Kidney capillary endothelial cell (primary cell): ENCODE measurements at regions not wholly inside any gene's neighbourhood (a gene's known extent, or its start where the extent isn't known, plus 50 kb on each side); places are given as distances from the start of the nearest gene placed in this dataset.
A peak's percentile ranks its signal among the peaks of the same experiment; 100 is the strongest.
"Not testable (repeated sequence)": the region's sequence is repeated elsewhere in the genome, so short reads cannot be mapped to it uniquely, and the experiment has no call there.

Source experiments
- DNase-seq: peaks from one replicate; pipeline ENCODE4 v3.0.0-alpha.2; 2018; ENCODE audit warnings: low spot score

DNA sequence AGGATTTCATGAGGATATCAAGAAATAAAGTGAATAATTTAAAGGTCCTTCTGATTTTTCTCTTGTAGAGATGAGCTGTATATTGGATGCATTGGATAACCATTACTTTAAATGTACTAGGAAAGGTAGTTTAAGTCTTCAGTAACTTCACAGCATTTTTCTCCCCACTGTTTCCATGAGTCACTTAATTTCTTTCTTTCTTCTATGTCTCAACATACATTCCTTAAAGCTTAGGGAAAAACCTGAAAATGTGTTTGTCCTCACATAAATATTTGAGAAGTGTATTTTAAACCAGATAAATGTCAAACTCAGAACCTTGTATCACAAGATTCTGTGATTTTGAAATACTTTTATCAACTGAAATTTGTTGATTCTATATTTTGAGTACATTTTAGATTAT, 1970.2 kb upstream of the FLRT2 start:
- DNase-seq: no peak

DNA sequence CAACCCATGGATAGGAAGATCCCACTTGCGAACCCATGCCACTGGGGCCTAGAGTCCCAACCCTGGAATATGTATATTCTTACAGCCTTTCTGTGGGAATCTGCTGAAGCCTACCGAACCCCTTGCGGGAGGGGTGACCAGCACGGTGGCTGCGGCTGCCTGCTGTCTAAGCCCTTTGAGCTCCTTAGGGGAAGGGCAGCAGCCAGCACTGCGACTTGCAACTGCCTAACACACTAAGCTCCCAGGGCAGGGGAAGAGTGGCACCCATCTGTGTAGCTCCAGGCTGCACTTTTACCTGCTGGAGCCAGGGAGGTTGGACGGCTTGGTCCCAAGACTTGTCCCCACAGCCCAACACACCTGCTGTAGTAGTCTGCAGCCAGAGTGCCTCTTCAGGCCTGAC, 1968.7 kb upstream of the FLRT2 start:
- no peak for DNase-seq

DNA sequence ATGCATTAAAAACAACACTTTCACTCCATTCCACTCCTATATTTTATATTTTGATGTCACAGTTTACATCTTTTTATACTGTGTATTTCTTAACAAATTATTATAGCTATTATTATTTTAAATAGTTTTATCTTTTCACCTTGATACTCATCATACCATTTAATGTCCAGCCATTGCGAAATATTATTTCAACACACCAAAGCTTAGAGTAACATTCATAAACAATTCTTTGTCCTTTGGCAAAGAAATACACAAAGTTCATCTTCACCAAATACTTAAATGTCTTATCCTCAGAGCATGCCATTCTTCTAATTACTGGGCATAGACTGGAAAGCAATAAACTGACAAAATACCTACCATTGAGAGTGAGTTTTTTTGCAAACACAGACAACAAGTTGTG, 1963.4 kb upstream of the FLRT2 start:
- DNase-seq: no peak

DNA sequence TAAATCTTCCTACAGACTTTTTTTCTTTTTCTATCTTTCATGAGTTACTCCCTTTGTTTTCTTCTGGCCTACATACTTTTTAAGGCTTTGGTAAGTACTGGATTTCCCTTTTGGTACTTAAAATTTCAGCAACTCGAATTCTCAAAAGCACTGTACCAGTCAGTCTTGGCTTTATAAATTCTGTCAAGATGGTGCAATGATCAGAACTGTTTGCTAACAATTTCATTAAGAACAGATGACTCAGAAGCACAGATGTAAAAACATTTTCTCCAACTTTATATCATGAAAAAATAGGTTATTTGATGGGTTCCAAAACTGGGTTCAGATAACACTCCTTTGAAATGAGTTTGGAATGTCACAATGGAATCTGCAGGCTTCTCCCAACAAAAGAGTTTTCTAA, 1961.8 kb upstream of the FLRT2 start:
- DNase-seq: no peak

DNA sequence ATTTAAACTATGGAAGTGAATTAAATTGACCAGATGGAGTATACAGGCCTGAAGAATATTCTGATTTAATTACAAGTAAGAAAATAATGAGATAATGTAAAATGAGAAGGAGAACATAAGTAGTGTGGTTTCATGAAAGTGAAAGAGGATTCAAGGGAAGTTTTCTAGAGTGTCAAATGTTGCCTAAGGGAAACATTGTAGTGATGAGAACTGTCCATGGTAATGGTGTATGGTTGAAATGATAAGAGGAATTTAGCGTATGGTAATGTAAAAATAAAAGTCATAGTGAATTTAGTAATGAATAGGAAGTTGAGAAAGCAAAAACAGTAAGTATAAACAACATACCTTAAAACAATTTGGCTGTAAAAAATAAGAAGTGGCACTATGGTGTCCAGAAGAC, 1954.6 kb upstream of the FLRT2 start:
- no peak for DNase-seq

DNA sequence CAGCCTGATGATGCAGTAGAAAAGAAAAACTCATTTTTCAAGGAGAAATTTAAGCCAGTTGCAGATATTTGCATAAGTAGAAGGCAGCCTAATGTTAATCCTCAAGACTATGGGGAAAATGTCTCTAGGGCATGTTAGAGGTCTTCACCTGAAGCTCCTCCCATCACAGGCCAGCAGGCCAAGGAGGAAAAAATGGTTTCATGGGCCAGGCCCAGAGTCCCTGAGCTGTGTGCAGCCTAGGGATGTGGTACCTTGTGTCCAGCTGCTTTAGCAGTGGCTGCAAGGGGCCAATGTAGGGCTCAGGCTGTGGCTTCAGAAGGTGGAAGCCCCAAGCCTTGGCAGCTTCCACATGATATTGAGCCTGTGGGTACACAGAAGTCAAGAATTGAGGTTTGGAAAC, 1946.7 kb upstream of the FLRT2 start:
- DNase-seq: no peak

DNA sequence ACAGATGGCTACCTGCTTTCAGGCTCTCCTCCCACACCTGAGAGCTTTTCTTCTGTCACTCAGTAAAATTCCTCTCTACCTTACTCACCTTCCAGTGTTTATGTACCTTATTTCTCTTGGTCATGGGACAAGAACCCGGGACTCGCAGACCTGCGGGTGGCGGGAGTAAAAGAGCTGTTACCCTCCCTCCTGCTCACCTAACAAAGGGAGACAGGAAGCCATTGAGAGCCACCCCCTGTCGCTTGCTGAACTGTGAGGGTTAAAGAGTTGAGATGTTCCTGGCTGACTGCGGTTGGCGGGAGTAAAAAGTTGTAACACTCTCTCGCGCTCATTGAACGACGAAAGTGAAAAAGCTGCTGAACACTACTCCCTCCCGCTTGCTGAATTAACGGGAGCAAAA, 1935.1 kb upstream of the FLRT2 start:
- no peak for DNase-seq

DNA sequence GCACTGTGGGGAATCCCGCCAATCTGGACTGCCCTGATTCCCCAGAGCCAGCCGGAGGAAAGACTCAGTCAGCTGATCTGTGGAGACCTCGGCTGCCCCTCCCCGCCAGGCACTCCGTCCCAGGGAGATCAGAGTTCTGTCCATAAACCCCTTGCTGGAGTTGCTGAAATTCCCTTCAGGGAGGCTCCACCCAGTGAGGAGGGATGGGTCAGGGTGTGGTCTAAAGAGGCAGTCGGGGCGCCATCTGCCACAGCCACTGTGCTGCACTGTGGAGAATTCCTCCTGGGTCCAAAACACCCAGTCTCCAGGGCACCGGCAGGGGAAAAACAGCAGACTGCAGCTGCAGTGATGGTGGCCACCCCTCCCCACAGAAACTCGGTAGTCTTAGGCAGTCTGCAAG, 1922.3 kb upstream of the FLRT2 start:
- no peak for DNase-seq

DNA sequence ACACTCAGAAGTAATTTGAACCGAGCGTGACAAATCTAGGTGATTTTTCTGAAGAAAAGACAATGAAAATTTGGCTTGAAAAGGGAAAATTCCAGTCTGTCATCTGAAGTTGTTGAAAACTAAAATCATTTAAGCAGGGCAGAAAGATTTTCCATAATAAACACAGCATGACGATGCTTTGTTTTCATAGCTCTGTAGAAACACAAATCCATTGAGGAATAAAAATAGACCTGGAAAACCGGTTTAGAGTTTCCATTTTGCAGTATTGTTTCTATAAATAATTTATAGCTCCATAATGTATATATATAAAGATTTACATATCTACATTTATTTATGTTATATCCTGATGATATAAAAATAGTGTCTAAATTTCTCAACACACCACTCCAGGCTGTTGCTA, 1918.5 kb upstream of the FLRT2 start:
- DNase-seq: no peak

DNA sequence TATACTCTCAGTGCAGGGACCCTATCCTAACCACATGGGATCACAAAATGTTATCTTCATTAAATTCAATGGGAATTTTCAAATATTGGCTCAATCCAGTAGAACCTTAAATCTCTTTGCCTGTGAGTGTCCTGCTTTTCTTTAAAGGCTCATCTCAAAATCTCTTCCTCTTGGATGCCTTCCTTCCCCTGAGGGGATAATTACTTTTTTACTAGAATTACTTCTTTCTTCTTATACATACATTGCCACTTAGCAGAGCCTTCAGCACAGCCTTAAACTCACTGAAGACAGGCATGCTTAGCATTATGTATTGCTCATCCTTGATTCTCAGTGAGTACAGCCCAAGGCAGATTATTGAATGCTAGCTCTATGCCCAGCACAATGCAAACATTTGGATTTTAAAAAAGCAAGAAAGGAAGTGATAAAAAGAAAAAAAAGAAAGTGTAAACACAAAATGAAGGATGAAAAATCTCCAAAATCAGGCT, 1918.0 kb upstream of the FLRT2 start:
- DNase-seq: no peak

DNA sequence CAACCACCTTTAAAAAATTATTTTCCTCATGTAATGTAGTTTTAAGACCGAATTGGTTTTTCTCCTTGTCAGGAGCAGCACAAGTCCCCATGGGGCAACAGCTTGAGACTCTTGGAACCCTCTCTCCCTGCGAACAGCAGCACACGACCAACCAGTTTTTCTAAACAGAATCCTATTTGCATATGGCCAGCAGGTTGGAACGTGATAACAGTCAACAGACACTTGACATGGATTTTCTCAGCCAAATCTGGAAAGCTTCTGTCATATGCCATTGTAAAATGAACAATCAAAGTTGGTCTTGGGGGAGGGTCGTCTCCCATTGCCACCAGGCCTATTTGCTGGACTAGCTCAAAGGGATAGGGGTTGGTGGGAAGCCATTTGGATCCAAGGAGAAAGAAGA, 1915.0 kb upstream of the FLRT2 start:
- no peak for DNase-seq

DNA sequence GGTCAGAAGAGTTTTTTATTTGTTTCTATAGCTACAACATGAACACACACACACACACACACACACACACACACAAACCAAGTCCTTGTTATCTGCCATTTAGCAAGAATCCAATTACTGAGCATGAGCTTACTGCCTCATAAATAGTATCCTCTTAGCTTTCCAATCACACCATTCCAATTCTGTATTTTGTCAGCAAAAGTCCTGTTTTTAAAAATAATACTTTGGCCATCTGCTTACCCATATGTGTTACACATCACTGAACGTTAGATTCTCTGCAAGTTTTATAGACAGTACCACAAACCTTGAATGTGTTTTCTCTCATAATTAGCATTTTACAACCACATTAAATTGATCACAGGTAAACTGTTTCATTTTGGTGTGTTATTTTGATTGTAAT, 1905.4 kb upstream of the FLRT2 start:
- no peak for DNase-seq

DNA sequence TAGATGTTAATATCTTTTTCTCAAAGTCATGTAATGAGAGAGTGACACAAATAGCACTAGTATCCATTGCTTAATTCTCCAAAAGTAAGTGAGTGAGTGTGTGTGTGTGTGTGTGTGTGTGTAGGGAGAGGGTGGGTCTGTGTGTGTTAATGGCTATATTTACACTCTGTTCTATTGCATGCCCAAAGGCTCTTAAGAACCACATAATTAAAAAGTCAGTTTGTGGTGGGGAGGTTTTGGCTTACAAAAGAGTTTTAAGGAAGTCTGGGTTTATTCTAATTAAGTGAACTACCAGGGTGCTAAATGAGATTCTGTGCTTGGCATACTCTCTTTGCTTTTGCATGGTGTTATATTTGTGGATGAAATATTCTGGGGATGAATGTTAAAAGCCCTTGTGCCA, 1897.6 kb upstream of the FLRT2 start:
- no peak for DNase-seq

DNA sequence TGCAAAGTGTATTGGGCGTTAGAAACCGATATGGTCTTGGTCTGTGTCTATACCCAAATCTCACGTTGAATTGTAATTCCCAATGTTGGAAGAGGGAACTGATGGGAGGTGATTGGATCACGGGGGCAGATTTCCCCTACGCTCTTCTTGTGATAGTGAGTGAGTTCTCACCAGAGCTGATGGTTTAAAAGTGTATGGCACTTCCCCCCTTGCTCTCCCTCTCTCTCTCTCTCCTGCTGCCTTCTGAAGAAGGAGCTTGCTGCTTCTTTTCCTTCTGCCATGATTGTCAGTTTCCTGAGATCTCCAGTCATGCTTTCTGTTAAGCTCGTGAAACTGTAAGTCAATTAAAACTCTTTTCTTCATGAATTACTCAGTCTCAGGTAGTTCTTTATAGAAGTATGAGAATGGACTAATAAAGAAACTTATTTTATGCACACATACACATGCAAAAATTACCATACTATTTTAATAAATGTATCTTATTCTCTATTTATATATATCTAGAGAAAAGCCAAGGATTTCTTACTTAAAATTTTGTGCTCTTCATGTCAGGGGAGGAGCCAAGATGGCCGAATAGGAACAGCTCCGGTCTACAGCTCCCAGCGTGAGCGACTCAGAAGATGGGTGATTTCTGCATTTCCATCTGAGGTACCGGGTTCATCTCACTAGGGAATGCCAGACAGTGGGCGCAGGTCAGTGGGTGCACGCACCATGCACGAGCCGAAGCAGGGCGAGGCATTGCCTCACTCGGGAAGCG, 1891.0 kb upstream of the FLRT2 start:
- no peak for DNase-seq

DNA sequence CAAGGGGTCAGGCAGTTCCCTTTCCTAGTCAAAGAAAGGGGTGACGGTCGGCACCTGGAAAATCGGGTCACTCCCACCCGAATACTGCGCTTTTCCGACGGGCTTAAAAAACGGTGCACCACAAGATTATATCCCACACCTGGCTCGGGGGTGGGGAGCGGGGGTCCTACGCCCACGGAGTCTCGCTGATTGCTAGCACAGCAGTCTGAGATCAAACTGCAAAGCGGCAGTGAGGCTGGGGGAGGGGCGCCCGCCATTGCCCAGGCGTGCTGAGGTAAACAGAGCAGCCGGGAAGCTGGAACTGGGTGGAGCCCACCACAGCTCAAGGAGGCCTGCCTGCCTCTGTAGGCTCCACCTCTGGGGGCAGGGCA, 1890.5 kb upstream of the FLRT2 start:
- not testable (repeated sequence) for DNase-seq

DNA sequence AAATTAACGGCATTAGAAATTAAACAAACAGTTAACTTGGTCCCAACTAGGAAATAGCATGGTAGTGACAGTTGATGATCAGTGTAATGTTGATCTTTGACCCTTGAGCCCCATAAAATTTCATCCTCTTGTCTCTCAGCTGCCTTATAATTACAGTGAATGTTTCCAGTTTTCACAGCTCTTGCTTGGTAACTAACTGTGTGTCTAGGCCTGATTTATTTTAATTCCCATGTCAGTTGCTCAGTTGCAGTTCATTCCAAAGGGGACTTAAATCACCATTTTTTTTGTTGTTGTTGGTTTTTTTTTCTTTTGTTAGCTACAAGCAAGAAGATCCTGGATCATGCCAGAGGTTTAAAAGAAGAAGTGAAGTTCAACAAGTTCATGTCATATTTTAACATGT, 1883.7 kb upstream of the FLRT2 start:
- no peak for DNase-seq

DNA sequence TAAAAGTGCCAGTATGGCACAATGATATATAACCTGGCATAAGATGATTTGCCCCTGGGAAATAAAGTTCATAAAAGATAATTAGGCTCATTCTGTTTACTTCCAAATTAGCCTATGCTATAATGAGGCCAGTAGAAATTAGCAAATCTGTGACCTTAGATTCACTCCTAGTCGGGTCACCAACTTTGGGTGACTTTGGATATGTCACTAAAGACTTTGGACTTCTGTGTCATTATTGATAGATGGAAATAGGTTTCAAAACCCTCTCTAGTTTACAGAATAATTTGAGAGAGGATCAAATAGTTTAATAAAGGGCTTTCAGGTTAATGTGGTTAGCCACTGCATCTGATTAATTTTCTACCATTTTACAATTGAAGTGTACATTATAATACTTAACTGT, 1869.3 kb upstream of the FLRT2 start:
- DNase-seq: no peak

DNA sequence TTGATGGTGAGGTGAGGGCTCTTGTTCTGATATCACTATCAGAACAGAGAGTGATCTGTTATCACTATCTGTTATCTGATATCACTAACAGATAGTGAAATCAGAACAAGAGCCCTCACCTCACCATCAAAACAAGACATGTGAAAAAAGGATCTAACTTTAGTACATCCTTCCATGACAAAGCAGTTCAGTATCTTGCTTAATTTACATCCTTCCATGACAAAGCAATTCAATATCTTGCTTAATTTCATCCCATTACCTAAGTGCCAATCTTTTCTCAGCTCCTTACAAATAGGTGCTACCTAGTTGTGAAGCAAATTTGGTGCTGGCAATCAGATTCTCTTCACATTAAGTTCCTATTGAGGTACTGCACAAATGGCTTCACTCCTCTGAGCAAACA, 1865.6 kb upstream of the FLRT2 start:
- DNase-seq: no peak

DNA sequence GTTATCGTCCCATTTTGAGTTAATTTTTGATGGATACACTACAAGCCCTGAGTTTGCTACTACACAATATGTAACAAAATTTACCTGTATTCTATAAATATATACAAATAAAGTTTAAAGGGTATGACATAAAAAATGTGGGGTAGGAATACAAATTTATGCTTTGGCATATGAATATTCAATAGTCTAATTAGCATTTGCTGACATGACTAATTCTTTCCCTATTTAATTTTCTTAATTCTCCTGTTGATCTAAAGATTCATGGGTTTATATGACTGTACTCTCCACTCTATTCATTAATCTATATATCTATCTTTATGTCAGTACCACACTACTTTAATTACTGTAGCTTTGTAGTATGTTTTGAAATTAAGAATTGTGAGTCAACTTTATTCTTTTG, 1840.7 kb upstream of the FLRT2 start:
- DNase-seq: no peak

DNA sequence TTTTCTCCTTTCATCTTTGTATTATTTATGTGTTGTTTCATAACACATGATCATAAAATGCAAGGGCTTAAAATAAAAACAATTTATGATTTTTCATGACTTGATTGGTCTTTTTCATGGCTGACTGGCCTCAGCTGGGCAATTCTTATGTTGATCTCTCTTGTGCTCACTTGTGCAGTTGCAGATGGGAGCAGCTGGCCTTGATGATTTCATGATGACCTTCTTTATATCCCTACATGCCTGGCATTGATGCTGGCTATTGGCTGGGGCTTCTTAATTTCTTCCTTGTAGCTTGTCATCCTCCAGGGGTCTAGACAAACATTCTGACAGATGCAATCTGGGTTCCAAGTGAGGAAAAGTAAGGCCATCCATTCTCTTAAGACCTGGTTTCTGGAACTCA, 1832.8 kb upstream of the FLRT2 start:
- DNase-seq: no peak

DNA sequence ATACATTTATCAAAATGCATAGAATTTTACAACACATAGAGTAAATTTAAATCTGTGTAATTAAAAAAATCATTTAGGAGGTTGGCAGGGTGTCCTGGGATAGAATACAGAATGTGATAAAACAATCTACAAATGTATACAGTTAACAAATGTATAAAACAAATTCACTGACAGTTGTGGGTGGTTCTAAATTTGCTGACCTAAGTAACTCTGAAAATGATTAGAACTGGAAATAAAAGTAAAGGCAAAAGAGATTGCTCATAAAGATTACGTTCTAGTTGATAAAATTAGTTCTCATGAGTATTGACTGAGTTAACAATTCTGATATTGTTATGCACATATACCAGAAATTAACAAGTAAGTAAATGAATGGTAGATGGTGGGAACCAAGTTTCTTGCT, 1827.3 kb upstream of the FLRT2 start:
- no peak for DNase-seq

DNA sequence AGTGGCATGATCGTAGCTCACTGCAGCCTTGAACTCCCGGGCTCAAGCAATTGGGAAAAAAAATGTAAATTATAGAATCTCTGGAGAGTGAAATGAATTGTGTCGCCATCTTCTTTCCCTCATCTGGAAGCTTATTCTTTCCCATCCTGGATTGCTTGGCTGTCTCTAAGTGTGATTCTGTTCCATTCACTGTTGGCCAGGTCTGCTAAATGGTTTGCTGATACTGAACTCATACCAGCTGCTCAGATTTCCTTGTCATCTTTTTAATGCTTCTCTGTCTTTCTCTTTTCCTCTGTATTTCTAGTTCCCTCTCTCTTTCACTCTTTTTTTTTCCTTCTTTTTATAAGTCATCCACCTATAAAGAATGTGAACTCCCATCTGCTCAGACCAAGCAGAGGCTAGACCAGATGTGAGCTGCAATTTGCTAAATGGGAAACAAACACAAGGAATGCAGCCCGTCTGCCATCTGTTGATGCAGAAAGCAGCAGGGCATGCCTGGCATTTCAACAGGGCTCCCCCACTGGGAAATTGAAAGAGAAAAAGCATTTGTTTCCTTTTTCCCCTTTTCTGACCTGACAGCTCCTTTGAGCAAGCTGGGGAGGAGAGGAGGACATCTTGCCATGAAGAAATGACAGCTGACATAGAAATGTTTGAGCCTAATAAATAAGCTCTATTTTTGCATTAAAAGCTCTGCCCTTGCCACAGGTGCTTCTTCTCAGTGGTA, 1823.6 kb upstream of the FLRT2 start:
- DNase-seq: no peak

DNA sequence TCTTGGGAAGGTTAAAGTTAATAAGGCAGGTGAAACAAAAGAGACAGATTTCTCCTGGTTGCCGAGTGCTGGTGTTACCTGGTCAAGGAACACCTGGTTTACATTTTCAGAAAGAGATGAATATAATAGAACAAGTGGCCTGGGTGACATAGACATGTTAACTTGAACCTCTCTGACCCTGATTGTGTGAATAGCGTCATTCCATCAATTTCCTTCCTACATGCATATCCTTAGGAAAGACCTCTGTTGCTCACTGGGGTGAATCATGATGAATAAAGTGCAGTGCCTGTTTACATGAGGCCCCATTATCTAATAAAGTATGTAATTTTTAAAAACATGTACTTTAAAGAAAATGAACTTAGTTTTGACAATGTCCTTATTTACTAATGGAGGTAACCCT, 1822.9 kb upstream of the FLRT2 start:
- peak; percentile 75 for DNase-seq

DNA sequence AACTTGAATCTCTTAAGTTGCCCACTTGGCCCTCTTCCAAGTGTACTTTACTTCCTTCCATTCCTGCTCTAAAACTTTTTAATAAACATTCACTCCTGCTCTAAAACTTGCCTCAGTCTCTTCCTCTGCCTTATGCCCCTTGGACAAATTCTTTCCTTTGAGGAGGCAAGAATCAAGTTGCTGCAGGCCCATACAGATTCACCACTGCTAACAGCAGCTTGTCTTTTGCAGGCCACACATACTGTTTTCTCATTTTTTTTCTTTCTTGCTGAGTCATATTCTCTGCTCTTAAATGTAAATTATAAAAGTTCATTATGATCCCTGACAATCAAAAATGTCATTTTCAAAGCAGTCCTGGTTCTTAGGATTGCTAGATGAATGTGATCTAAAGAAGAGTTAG, 1820.8 kb upstream of the FLRT2 start:
- DNase-seq: no peak
